ENCODE measurements at regions not wholly inside any gene's neighbourhood (a gene's known extent, or its start where the extent isn't known, plus 50 kb on each side); places are given as distances from the start of the nearest gene placed in this dataset.
"Not testable (repeated sequence)": the region's sequence is repeated elsewhere in the genome, so short reads cannot be mapped to it uniquely, and the experiment has no call there.

- no peak overlapping the region for H3K4me2 ChIP-seq (ENCODE audit: low read length)
- H3K27me3 ChIP-seq (ENCODE audit: control insufficient read depth, insufficient read depth, low read length): no peaks in the 10 kb centered on the region
- no peaks in the 10 kb centered on the region for H3K9me3 ChIP-seq (replicated peaks; ENCODE audit: low read length)
- no peak overlapping the region for H3K9ac ChIP-seq (ENCODE audit: low read depth, low read length)
- H3K36me3 ChIP-seq (ENCODE audit: insufficient read depth, low read length): no peaks in the 10 kb centered on the region
- no peak overlapping the region for H3K4me3 ChIP-seq (ENCODE audit: low read length)
- H3K4me1 ChIP-seq (ENCODE audit: control insufficient read depth, insufficient read depth, low read length): peaks cover 5% of the 10 kb centered on the region
These were observed 382.0 kb upstream of the NOCT start for GRCh38 chr4:138633580-138633904.

- no peak overlapping the region for H3K4me2 ChIP-seq (ENCODE audit: low read length)
- H3K27me3 ChIP-seq (ENCODE audit: control insufficient read depth, insufficient read depth, low read length): no peaks in the 10 kb centered on the region
- H3K4me3 ChIP-seq (ENCODE audit: low read length): no peak overlapping the region
- H3K36me3 ChIP-seq (ENCODE audit: insufficient read depth, low read length): no peaks in the 10 kb centered on the region
- H3K9me3 ChIP-seq (replicated peaks; ENCODE audit: low read length): no peaks in the 10 kb centered on the region
- H3K4me1 ChIP-seq (ENCODE audit: control insufficient read depth, insufficient read depth, low read length): peaks cover 5% of the 10 kb centered on the region
- H3K9ac ChIP-seq (ENCODE audit: low read depth, low read length): no peak overlapping the region
These were observed 382.6 kb upstream of the NOCT start for GRCh38 chr4:138632856-138633579.

DNA sequence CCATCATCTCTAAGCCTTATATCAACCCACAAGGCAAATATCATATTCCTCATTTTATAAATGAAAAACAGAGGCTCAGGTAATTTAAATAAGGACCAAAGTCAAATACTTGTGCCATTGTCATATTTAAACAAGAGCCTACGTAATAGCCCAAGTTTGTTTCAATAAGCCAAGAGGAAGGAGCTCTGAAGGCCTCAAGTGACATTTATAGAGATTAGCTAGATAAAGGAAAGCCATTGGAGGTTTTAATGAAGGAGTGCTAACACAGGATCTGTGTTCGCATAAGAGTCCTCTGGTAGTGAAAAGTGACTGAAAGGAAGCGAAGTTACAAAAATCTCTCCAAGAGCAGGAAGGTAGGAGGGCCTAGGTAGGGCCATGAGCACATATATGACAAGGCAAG is 384.9 kb upstream of the NOCT start:
- H3K27me3 ChIP-seq (ENCODE audit: control insufficient read depth, insufficient read depth, low read length): no peaks in the 10 kb centered on the region

DNA sequence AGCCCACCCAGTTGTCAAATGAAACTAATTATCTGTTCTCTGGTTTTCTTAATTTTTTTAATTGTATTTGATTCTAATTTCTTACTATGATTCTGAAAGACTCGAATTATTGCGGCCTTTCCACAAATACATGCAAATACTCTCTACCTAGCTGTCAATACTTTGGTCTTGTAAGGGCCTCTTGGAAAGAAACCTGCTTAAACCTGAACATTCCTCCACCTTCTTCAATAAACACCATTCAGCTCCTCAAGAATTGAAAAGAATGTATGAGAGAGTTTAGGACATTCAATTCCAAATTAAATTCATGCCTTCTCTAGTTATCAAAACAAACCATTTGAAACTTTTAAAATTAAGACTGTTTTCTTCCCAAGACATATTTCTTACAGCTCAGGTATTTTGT is 385.9 kb upstream of the NOCT start:
- no peaks in the 10 kb centered on the region for H3K9me3 ChIP-seq (replicated peaks; ENCODE audit: low read length)
- H3K9ac ChIP-seq (ENCODE audit: low read depth, low read length): no peak overlapping the region
- H3K36me3 ChIP-seq (ENCODE audit: insufficient read depth, low read length): no peaks in the 10 kb centered on the region
- no peak overlapping the region for H3K4me3 ChIP-seq (ENCODE audit: low read length)
- H3K4me1 ChIP-seq (ENCODE audit: control insufficient read depth, insufficient read depth, low read length): peaks cover 5% of the 10 kb centered on the region
- no peak overlapping the region for H3K4me2 ChIP-seq (ENCODE audit: low read length)
- no peaks in the 10 kb centered on the region for H3K27me3 ChIP-seq (ENCODE audit: control insufficient read depth, insufficient read depth, low read length)

More for the DNA sequence above, 384.9 kb upstream of the NOCT start:
- no peak overlapping the region for H3K4me2 ChIP-seq (ENCODE audit: low read length)
- H3K4me3 ChIP-seq (ENCODE audit: low read length): no peak overlapping the region
- no peaks in the 10 kb centered on the region for H3K36me3 ChIP-seq (ENCODE audit: insufficient read depth, low read length)
- no peak overlapping the region for H3K9ac ChIP-seq (ENCODE audit: low read depth, low read length)
- no peaks in the 10 kb centered on the region for H3K9me3 ChIP-seq (replicated peaks; ENCODE audit: low read length)
- H3K4me1 ChIP-seq (ENCODE audit: control insufficient read depth, insufficient read depth, low read length): peaks cover 5% of the 10 kb centered on the region

- H3K27me3 ChIP-seq (ENCODE audit: control insufficient read depth, insufficient read depth, low read length): no peaks in the 10 kb centered on the region
- H3K36me3 ChIP-seq (ENCODE audit: insufficient read depth, low read length): no peaks in the 10 kb centered on the region
- no peak overlapping the region for H3K4me3 ChIP-seq (ENCODE audit: low read length)
- no peak overlapping the region for H3K4me2 ChIP-seq (ENCODE audit: low read length)
- no peaks in the 10 kb centered on the region for H3K4me1 ChIP-seq (ENCODE audit: control insufficient read depth, insufficient read depth, low read length)
- H3K9me3 ChIP-seq (replicated peaks; ENCODE audit: low read length): no peaks in the 10 kb centered on the region
- no peak overlapping the region for H3K9ac ChIP-seq (ENCODE audit: low read depth, low read length)
These were observed 384.9 kb upstream of the SLC7A11 start for GRCh38 chr4:138627096-138627495.

DNA sequence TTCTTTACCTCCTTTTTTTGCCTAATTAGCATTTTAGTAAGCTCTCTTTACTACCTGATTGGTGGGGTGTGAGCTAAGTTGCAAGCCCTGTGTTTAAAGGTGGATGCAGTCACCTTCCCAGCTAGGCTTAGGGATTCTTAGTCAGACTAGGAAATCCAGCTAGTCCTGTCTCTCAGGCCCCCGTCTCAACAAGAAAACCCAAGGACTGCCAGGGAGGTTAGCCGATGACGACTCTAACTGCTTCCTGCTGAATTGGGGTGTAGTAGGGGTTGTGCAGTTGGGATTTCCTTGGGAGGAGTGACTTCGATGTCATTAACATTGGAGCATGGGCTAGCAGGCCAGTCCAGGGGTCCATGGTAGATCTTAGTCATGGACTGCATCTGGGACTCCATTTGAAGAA is 380.2 kb upstream of the SLC7A11 start:
- not testable (repeated sequence) for H3K9me3 ChIP-seq (replicated peaks; ENCODE audit: low read length)

DNA sequence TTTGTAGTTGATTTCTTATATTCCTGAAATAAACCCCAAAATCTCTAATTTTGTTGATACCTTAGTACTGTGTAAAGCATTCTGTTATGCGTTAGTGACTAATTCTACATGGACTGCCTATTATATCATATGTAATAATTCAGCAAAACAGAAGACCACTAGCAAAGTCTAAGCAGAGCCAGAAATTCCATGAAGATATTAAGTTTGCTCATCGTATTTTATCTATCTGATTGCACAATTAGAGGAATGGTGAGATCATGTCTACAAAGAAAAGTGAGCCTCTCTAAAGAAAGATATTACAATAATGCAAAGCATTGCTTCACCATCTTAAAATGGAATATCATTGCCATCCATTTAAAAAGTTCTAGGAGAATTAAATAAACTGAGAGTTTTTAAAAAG is 374.6 kb upstream of the SLC7A11 start:
- Histone ChIP-seq H3K9ac (ENCODE audit: low read depth, low read length) (no peak overlapping the region), H3K4me1 (ENCODE audit: control insufficient read depth, insufficient read depth, low read length) (no peaks in the 10 kb centered on the region), H3K27me3 (ENCODE audit: control insufficient read depth, insufficient read depth, low read length) (no peaks in the 10 kb centered on the region), H3K4me3 (ENCODE audit: low read length) (no peak overlapping the region), H3K4me2 (ENCODE audit: low read length) (no peak overlapping the region), H3K9me3 (replicated peaks; ENCODE audit: low read length) (no peaks in the 10 kb centered on the region), H3K36me3 (ENCODE audit: insufficient read depth, low read length) (no peaks in the 10 kb centered on the region)

More for the DNA sequence above, 380.2 kb upstream of the SLC7A11 start:
- not testable (repeated sequence) for H3K36me3 ChIP-seq (ENCODE audit: insufficient read depth, low read length); H3K4me1 ChIP-seq (ENCODE audit: control insufficient read depth, insufficient read depth, low read length); H3K27me3 ChIP-seq (ENCODE audit: control insufficient read depth, insufficient read depth, low read length); H3K4me3 ChIP-seq (ENCODE audit: low read length); H3K9ac ChIP-seq (ENCODE audit: low read depth, low read length); H3K4me2 ChIP-seq (ENCODE audit: low read length)

GRCh38 chr4:138614398-138615142 is 372.4 kb upstream of the SLC7A11 start:
- peaks cover 13% of the 10 kb centered on the region for H3K4me1 ChIP-seq (ENCODE audit: control insufficient read depth, insufficient read depth, low read length)
- no peak overlapping the region for H3K4me3 ChIP-seq (ENCODE audit: low read length)
- no peak overlapping the region for H3K9ac ChIP-seq (ENCODE audit: low read depth, low read length)
- H3K4me2 ChIP-seq (ENCODE audit: low read length): no peak overlapping the region
- no peaks in the 10 kb centered on the region for H3K27me3 ChIP-seq (ENCODE audit: control insufficient read depth, insufficient read depth, low read length)
- no peaks in the 10 kb centered on the region for H3K36me3 ChIP-seq (ENCODE audit: insufficient read depth, low read length)
- H3K9me3 ChIP-seq (replicated peaks; ENCODE audit: low read length): no peaks in the 10 kb centered on the region

GRCh38 chr4:138612428-138612827 is 370.3 kb upstream of the SLC7A11 start:
- Histone ChIP-seq H3K36me3 (ENCODE audit: insufficient read depth, low read length) (no peaks in the 10 kb centered on the region), H3K4me1 (ENCODE audit: control insufficient read depth, insufficient read depth, low read length) (peaks cover 18% of the 10 kb centered on the region), H3K27me3 (ENCODE audit: control insufficient read depth, insufficient read depth, low read length) (peaks cover 1% of the 10 kb centered on the region), H3K4me3 (ENCODE audit: low read length) (no peak overlapping the region), H3K9ac (ENCODE audit: low read depth, low read length) (no peak overlapping the region), H3K4me2 (ENCODE audit: low read length) (no peak overlapping the region), H3K9me3 (replicated peaks; ENCODE audit: low read length) (no peaks in the 10 kb centered on the region)

GRCh38 chr4:138611721-138612120 is 369.6 kb upstream of the SLC7A11 start:
- Histone ChIP-seq H3K36me3 (ENCODE audit: insufficient read depth, low read length) (no peaks in the 10 kb centered on the region), H3K4me1 (ENCODE audit: control insufficient read depth, insufficient read depth, low read length) (peaks cover 18% of the 10 kb centered on the region), H3K9me3 (replicated peaks; ENCODE audit: low read length) (no peaks in the 10 kb centered on the region), H3K4me3 (ENCODE audit: low read length) (no peak overlapping the region), H3K9ac (ENCODE audit: low read depth, low read length) (no peak overlapping the region), H3K27me3 (ENCODE audit: control insufficient read depth, insufficient read depth, low read length) (peaks cover 3% of the 10 kb centered on the region), H3K4me2 (ENCODE audit: low read length) (no peak overlapping the region)

- Histone ChIP-seq H3K27me3 (ENCODE audit: control insufficient read depth, insufficient read depth, low read length) (peaks cover 3% of the 10 kb centered on the region), H3K4me1 (ENCODE audit: control insufficient read depth, insufficient read depth, low read length) (peaks cover 18% of the 10 kb centered on the region), H3K4me3 (ENCODE audit: low read length) (no peak overlapping the region), H3K4me2 (ENCODE audit: low read length) (no peak overlapping the region), H3K9me3 (replicated peaks; ENCODE audit: low read length) (no peaks in the 10 kb centered on the region), H3K36me3 (ENCODE audit: insufficient read depth, low read length) (no peaks in the 10 kb centered on the region), H3K9ac (ENCODE audit: low read depth, low read length) (no peak overlapping the region)
These were observed 368.9 kb upstream of the SLC7A11 start for GRCh38 chr4:138611017-138611416.

GRCh38 chr4:138609943-138610350 is 367.8 kb upstream of the SLC7A11 start:
- Histone ChIP-seq H3K27me3 (ENCODE audit: control insufficient read depth, insufficient read depth, low read length) (peaks cover 3% of the 10 kb centered on the region), H3K4me2 (ENCODE audit: low read length) (peak overlapping the region; percentile 65), H3K9me3 (replicated peaks; ENCODE audit: low read length) (no peaks in the 10 kb centered on the region), H3K36me3 (ENCODE audit: insufficient read depth, low read length) (no peaks in the 10 kb centered on the region), H3K4me1 (ENCODE audit: control insufficient read depth, insufficient read depth, low read length) (peaks cover 18% of the 10 kb centered on the region), H3K4me3 (ENCODE audit: low read length) (peak overlapping the region; percentile 2), H3K9ac (ENCODE audit: low read depth, low read length) (no peak overlapping the region)
